PFSK-1 (cell line): ENCODE measurements at regions not wholly inside any gene's neighbourhood (a gene's known extent, or its start where the extent isn't known, plus 50 kb on each side); places are given as distances from the start of the nearest gene placed in this dataset.

ENCODE experiments used
- FOXP2 ChIP-seq: optimal IDR thresholded peaks from 2 replicates; pipeline ENCODE3; 2011; ENCODE audit warnings: borderline replicate concordance, control low read depth, inconsistent platforms; ENCODE audit not compliant: insufficient read depth; ENCODE audit errors: extremely low read length, extremely low read depth
- POLR2AphosphoS5 ChIP-seq: IDR thresholded peaks from 2 replicates; pipeline ENCODE4 v1.6.1; 2012; ENCODE audit warnings: low read depth, mild to moderate bottlenecking, control low read depth, low read length, moderate library complexity
- SIN3A ChIP-seq: IDR thresholded peaks from 2 replicates; pipeline ENCODE4 v1.6.1; 2012; ENCODE audit warnings: mild to moderate bottlenecking, low read length, moderate library complexity, borderline replicate concordance; ENCODE audit not compliant: insufficient read depth
- TAF1 ChIP-seq: IDR thresholded peaks from 2 replicates; pipeline ENCODE4 v1.6.1; 2012; ENCODE audit warnings: low read length, control low read depth, borderline replicate concordance; ENCODE audit not compliant: insufficient read depth
- TF ChIP-seq, protein P1 (sequence below), 2 experiments: IDR thresholded peaks; 2 replicates each; pipeline versions ENCODE4 v1.6.1 to v1.8.0; 2011 to 2012; ENCODE audit warnings: low read depth in 2 of 2, low read length in 2 of 2, control low read depth in 1 of 2, inconsistent platforms in 1 of 2, mild to moderate bottlenecking in 1 of 2, moderate library complexity in 1 of 2; ENCODE audit not compliant: insufficient read depth in 1 of 2

DNA sequence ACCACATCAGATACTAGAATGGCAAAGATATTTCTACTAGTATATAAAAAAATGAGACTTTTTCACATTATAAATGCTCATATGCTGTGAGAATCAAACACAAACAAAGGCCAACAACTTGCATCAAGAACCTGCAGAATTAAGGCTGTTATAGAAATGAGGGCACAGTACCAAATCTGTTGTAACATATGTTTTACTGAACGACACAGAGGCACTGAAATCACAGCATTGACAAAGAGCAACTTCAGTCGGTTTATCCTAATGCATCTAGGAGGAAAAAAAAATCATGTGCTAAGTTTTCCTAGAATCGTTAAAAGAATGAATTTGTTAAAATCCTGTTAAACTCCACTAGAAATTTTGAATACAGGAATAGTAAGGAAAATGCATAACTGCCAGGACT is 617.4 kb upstream of the NETO1 start:
- no peak for TF ChIP-seq TAF1
- TF ChIP-seq POLR2AphosphoS5: no peak
- TF ChIP-seq, protein P1, sequence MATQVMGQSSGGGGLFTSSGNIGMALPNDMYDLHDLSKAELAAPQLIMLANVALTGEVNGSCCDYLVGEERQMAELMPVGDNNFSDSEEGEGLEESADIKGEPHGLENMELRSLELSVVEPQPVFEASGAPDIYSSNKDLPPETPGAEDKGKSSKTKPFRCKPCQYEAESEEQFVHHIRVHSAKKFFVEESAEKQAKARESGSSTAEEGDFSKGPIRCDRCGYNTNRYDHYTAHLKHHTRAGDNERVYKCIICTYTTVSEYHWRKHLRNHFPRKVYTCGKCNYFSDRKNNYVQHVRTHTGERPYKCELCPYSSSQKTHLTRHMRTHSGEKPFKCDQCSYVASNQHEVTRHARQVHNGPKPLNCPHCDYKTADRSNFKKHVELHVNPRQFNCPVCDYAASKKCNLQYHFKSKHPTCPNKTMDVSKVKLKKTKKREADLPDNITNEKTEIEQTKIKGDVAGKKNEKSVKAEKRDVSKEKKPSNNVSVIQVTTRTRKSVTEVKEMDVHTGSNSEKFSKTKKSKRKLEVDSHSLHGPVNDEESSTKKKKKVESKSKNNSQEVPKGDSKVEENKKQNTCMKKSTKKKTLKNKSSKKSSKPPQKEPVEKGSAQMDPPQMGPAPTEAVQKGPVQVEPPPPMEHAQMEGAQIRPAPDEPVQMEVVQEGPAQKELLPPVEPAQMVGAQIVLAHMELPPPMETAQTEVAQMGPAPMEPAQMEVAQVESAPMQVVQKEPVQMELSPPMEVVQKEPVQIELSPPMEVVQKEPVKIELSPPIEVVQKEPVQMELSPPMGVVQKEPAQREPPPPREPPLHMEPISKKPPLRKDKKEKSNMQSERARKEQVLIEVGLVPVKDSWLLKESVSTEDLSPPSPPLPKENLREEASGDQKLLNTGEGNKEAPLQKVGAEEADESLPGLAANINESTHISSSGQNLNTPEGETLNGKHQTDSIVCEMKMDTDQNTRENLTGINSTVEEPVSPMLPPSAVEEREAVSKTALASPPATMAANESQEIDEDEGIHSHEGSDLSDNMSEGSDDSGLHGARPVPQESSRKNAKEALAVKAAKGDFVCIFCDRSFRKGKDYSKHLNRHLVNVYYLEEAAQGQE (IDR thresholded peaks at IDR 0.05; ENCODE audit: insufficient read depth in 1 of 2, low read depth in 2 of 2, low read length in 2 of 2): no peak
- no peak for TF ChIP-seq FOXP2
- no peak for TF ChIP-seq SIN3A
